DND-41 (cell line): ENCODE measurements at regions not wholly inside any gene's neighbourhood (a gene's known extent, or its start where the extent isn't known, plus 50 kb on each side); places are given as distances from the start of the nearest gene placed in this dataset.

Experiments
- CTCF ChIP-seq: IDR thresholded peaks from 2 replicates; pipeline ENCODE4 v1.5.1; 2012; ENCODE audit warnings: borderline replicate concordance, low read length, moderate library complexity, mild to moderate bottlenecking; ENCODE audit not compliant: poor library complexity, severe bottlenecking; ENCODE audit errors: extremely low read depth
- EZH2 ChIP-seq: IDR thresholded peaks from 3 replicates; pipeline ENCODE4 v1.6.1; 2012; ENCODE audit warnings: borderline replicate concordance, low read depth, mild to moderate bottlenecking, moderate library complexity, low read length, inconsistent platforms; ENCODE audit not compliant: severe bottlenecking

DNA sequence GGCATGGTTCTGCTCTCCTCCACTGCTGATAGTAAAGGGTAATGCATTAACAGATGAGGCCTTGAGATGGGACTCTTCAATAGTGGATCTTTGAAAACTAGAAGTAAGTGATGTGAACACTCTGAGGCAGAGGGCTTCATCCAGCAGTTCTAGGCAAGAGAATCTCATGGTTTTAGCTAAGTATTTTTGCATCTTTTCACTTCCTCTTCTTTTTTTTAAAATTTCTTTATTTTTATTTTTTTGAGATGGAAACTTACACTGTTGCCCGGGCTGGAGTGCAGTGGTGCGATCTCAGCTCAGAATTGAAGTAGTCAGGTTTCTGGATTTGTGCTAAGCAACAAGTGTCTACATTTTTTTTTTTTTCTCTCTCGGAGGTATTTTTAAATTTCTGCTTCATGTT, 101.9 kb downstream of the MTRR start:
- TF ChIP-seq CTCF (no peak), EZH2 (no peak)
